Activated B cell treated with CpG ODN at 0.5 μM for 24 hours (primary cell): ENCODE measurements at regions not wholly inside any gene's neighbourhood (a gene's known extent, or its start where the extent isn't known, plus 50 kb on each side); places are given as distances from the start of the nearest gene placed in this dataset.

Source experiments
- ATAC-seq: fragments of 200-7000 bp; cut with Tn5 transposase; one replicate; pipeline ENCODE4 v1.10.0; 2021; ENCODE audit warnings: low read depth, mild to moderate bottlenecking, moderate library complexity
- CTCF ChIA-PET: fragments of 350-600 bp; sonication (Branson Sonifier 250); formaldehyde crosslinking; loops from one replicate; lab custom pipeline; 2021; ENCODE audit warnings: antibody characterized with exemption; lab: Charles Lee
- POLR2A ChIA-PET: fragments of 350-600 bp; sonication (Branson Sonifier 250); formaldehyde crosslinking; loops from one replicate; lab custom pipeline; 2021; ENCODE audit warnings: antibody characterized with exemption; lab: Charles Lee
- DNase-seq: peaks from one replicate; pipeline ENCODE4 v3.0.0; 2022
- H3K27ac Mint-ChIP-seq: one replicate; pipeline ENCODE4 v1.8.0; 2020; ENCODE audit warnings: mixed read lengths
- H3K27me3 Mint-ChIP-seq: one replicate; pipeline ENCODE4 v1.8.0; 2021; ENCODE audit warnings: mixed read lengths
- H3K36me3 Mint-ChIP-seq: one replicate; pipeline ENCODE4 v1.8.0; 2021; ENCODE audit warnings: low read depth, mixed read lengths
- H3K4me1 Mint-ChIP-seq: one replicate; pipeline ENCODE4 v1.8.0; 2021; ENCODE audit warnings: mixed read lengths
- H3K4me3 Mint-ChIP-seq: one replicate; pipeline ENCODE4 v1.8.0; 2020; ENCODE audit warnings: mild to moderate bottlenecking, mixed read lengths
- H3K9me3 Mint-ChIP-seq: one replicate; pipeline ENCODE4 v1.8.0; 2020; ENCODE audit warnings: mixed read lengths
- CTCF ChIP-seq: fragments of 200-600 bp; IDR thresholded peaks from one replicate; pipeline ENCODE4 v1.8.0; 2022; ENCODE audit warnings: antibody characterized with exemption, mild to moderate bottlenecking
- intact Hi-C: fragments of 100-400 bp; cut with micrococcal nuclease; formaldehyde crosslinking; loops from one replicate; pipeline ENCODE4 v1.15.1; 2024

GRCh38 chr5:178784391-178784790 is 53.9 kb upstream of the ZNF354A start:
- H3K36me3 Mint-ChIP-seq: no peaks in the 10 kb centered on the region
- no peak overlapping the region for H3K27ac Mint-ChIP-seq
- H3K27me3 Mint-ChIP-seq: peaks cover 3% of the 10 kb centered on the region
- ATAC-seq: no peak
- no peak for TF ChIP-seq CTCF
- intact Hi-C loops: no loop called here
- CTCF ChIA-PET: no interaction called here
- DNase-seq: no peak
- H3K9me3 Mint-ChIP-seq: no peaks in the 10 kb centered on the region
- POLR2A ChIA-PET: no interaction called here
- H3K4me1 Mint-ChIP-seq: no peaks in the 10 kb centered on the region
- H3K4me3 Mint-ChIP-seq: no peak overlapping the region

DNA sequence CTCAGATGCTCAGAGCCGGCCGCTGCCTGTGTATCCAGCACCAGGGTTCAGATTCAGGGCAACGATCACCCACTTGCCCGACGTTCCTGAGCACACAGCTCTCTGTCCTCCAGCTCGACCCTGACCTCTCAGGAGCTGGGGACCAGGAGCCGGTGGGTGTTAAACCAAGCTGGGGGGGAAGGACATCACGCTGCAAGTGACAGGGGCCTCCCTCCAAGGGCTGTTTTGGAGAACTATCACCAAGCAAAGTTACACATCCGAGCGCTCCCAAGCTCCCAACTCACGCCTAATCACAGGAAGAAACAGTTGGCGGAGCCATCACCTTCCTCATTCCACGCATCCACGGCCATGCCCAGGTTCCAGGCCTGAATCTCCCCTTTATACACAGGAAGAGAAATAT is 51.5 kb upstream of the ZNF354A start:
- ChIA-PET POLR2A (no interaction called here), CTCF (no interaction called here)
- DNase-seq (no peak), ATAC-seq (no peak)
- H3K9me3 Mint-ChIP-seq: no peaks in the 10 kb centered on the region
- no peak for TF ChIP-seq CTCF
- no peak overlapping the region for H3K27ac Mint-ChIP-seq
- H3K27me3 Mint-ChIP-seq: peaks cover 3% of the 10 kb centered on the region
- no peaks in the 10 kb centered on the region for H3K36me3 Mint-ChIP-seq
- no peaks in the 10 kb centered on the region for H3K4me1 Mint-ChIP-seq
- intact Hi-C loops: no loop called here
- H3K4me3 Mint-ChIP-seq: no peak overlapping the region

DNA sequence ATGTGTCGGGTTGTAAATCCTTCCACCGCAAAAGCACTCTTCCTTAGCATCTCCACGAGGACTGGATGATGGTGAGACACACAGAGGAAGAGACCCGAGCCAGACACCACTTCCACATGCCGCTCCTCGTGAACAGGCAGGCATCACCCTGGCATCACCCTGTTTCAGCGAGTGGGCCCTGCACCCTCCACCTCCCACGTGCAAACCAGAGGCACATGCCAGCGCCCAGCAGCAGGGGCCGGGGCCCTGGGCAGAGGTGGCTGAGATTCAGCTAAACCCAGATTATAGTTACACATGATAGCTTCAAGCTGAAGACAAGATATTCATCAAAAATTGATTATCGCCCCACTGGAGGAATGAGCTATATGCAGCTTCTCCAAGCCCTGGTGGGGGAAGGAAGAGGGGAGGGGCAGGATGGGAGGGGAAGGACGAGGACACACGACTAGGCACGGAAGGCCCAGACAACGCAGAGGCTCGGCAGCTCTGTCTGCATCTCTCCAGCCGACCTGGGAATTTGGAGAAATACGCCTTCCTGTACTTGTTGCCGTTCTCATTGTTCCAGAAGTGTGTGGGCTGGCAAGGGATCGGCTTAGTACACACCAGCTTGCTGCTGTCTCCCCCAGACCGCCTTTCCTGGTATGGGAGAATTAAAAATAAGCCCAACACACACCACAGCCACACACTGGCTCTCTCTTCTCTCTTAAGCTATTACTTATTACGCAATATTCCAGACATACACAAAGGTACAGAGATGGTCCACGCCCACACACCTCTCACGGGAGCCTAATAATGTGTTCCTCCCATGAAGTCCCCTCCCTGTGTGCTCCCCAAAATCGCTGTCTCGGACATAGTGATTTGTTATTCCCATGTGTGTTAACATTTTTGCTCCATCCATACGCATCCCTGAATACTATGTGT is 50.4 kb upstream of the ZNF354A start:
- Mint-ChIP-seq H3K9me3 (no peaks in the 10 kb centered on the region), H3K4me1 (no peaks in the 10 kb centered on the region), H3K27me3 (peaks cover 3% of the 10 kb centered on the region), H3K36me3 (no peaks in the 10 kb centered on the region), H3K27ac (no peak overlapping the region), H3K4me3 (no peak overlapping the region)
- TF ChIP-seq CTCF: no peak
- no peak for ATAC-seq
- intact Hi-C loops: no loop called here
- ChIA-PET POLR2A (no interaction called here), CTCF (no interaction called here)
- no peak for DNase-seq
